HG02852 (cell line): ENCODE measurements at regions not wholly inside any gene's neighbourhood (a gene's known extent, or its start where the extent isn't known, plus 50 kb on each side); places are given as distances from the start of the nearest gene placed in this dataset.
"Not testable (repeated sequence)": the region's sequence is repeated elsewhere in the genome, so short reads cannot be mapped to it uniquely, and the experiment has no call there.

ENCODE experiments used
- ATAC-seq: cut with Tn5 transposase; IDR thresholded peaks from one replicate; pipeline ENCODE4 v1.9.1; 2021; ENCODE audit warnings: mild to moderate bottlenecking, moderate library complexity; ENCODE audit not compliant: unreplicated experiment

- ATAC-seq, result no peak
Observed at GRCh38 chr17:79560527-79560926, 50.3 kb downstream of the RBFOX3 start.

- ATAC-seq, result no peak
Observed at GRCh38 chr17:79559111-79559887, 51.6 kb downstream of the RBFOX3 start.

GRCh38 chr17:79558091-79558900, 52.6 kb downstream of the RBFOX3 start:
- ATAC-seq, result no peak

GRCh38 chr17:79557276-79558090, 53.4 kb downstream of the RBFOX3 start:
- ATAC-seq, result no peak

GRCh38 chr17:79556271-79556670, 54.6 kb downstream of the RBFOX3 start:
- no peak for ATAC-seq

- ATAC-seq, result no peak
Observed at GRCh38 chr17:79555543-79555942, 55.3 kb downstream of the RBFOX3 start.

- ATAC-seq, result not testable (repeated sequence)
Observed at GRCh38 chr17:79554346-79554745, 56.5 kb downstream of the RBFOX3 start.

- ATAC-seq, result no peak
Observed at GRCh38 chr17:79552824-79553223, 58.0 kb downstream of the RBFOX3 start.

GRCh38 chr17:79552405-79552804, 58.4 kb downstream of the RBFOX3 start:
- no peak for ATAC-seq

- ATAC-seq, result no peak
Observed at GRCh38 chr17:79549141-79549915, 61.5 kb downstream of the RBFOX3 start.

GRCh38 chr17:79548116-79548515, 62.7 kb downstream of the RBFOX3 start:
- no peak for ATAC-seq

GRCh38 chr17:79547586-79547985, 63.3 kb downstream of the RBFOX3 start:
- no peak for ATAC-seq

GRCh38 chr17:79547171-79547570, 63.7 kb downstream of the RBFOX3 start:
- not testable (repeated sequence) for ATAC-seq

- ATAC-seq, result no peak
Observed at GRCh38 chr17:79546386-79546785, 64.5 kb downstream of the RBFOX3 start.

- no peak for ATAC-seq
Observed at GRCh38 chr17:79545251-79546005, 65.4 kb downstream of the RBFOX3 start.

GRCh38 chr17:79544142-79544914, 66.5 kb downstream of the RBFOX3 start:
- ATAC-seq, result no peak

- ATAC-seq, result no peak
Observed at GRCh38 chr17:79543531-79543930, 67.3 kb downstream of the RBFOX3 start.

GRCh38 chr17:79542718-79543117, 68.1 kb downstream of the RBFOX3 start:
- ATAC-seq, result no peak
